ENCODE measurements at regions not wholly inside any gene's neighbourhood (a gene's known extent, or its start where the extent isn't known, plus 50 kb on each side); places are given as distances from the start of the nearest gene placed in this dataset.

GRCh38 chr2:185147361-185147760 is 549.0 kb downstream of the ZNF804A start:
- no peak for TF ChIP-seq CTCF (IDR thresholded peaks at IDR 0.05)
- TF ChIP-seq POLR2A (IDR thresholded peaks at IDR 0.05), result no peak

Measured in vagina (tissue), 2 donors.